HG03439 (cell line): ENCODE measurements at regions not wholly inside any gene's neighbourhood (a gene's known extent, or its start where the extent isn't known, plus 50 kb on each side); places are given as distances from the start of the nearest gene placed in this dataset.

Experiments
- ATAC-seq: cut with Tn5 transposase; IDR thresholded peaks from one replicate; pipeline ENCODE4 v1.9.1; 2021; ENCODE audit warnings: mild to moderate bottlenecking, moderate library complexity; ENCODE audit not compliant: unreplicated experiment

- ATAC-seq = no peak
Observed at GRCh38 chr3:150306083-150306482, 102.0 kb upstream of the TSC22D2 start.

- ATAC-seq = no peak
Observed at GRCh38 chr3:150303768-150304167, 104.3 kb upstream of the TSC22D2 start.

DNA sequence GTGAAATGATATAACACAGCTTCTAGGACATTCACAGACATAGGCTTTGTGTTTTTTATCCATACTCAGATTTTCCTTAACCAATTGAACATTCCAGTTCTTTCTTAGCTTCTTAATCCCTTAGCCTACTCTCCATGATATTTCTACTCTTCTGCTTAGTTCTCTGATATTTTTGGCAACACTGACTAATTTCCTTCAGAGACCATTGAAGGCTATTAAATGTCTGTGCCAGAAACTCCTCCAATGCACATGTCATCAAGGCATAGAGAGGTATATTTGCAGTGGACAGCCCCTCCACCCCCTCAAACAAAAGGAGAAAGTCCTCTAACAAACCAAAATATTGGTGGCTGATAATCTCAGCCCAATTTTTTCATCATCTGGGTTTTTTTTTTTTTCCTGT, 105.9 kb upstream of the TSC22D2 start:
- no peak for ATAC-seq

- ATAC-seq = no peak
Observed at GRCh38 chr3:150300852-150301517, 107.1 kb upstream of the TSC22D2 start.

DNA sequence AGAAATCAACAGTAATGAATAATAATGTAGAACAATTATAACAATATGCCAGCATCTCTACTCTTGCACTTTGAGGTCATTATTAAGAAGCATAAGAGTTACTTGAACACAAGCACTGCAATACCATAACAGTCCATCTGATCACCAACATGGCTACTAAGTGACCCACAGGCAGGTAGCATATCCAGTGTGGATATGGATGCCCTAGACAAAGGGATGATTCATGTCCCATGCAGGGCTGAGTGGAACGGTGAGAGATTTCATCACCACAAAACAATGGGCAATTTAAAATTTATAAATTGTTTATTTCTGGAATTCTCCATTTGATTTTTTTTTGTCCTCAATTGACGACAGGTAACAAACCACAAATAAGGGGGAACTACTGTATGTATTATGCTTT, 107.7 kb upstream of the TSC22D2 start:
- no peak for ATAC-seq

- no peak for ATAC-seq
Observed at GRCh38 chr3:150299201-150299600, 108.9 kb upstream of the TSC22D2 start.

DNA sequence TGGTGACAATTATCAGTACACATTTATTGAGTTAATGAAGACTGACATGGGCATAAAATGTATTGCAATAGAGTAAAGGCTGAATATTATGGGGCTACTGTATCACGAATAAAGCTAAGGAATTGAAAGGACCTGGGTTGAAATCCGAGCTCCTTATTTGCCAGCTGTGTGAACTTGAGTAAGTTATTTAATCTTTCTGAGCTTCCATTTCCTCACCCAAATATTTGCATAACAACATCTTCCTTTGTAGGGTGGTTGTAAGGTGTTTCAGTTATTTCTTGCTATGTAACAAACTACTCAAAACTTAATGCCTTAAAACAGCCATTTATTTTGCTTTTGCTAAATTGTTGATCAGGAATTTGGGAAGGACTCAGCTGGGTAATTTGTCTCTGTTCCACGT, 111.1 kb upstream of the TSC22D2 start:
- no peak for ATAC-seq

DNA sequence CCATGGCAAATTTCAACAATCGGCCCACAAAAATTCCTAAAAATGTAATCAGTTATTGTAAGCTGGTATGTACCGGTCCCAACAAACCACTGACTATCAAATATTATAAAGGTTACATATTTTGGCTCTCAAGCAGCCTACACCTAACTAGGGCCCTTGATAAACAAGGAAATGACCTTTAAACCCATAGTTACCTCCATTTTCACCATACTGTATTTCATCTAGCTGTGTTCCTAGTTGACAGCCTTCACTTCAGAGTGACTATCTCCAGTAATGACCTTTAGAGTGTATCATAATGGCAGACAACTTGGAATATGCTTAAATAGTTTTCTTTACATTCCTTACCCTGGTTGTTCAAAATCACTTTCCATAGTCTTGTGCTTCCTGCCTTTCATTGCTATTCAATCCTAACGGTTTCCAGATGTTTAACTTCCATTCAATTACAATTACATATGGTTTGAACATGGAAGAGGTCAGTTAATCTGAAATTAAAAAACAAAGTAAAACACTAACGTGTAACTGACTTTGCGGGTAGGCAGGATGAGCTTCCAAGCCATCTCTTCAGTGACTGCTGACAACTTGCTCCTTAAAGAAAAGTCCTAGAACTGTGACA, 111.9 kb upstream of the TSC22D2 start:
- no peak for ATAC-seq

- no peak for ATAC-seq
Observed at GRCh38 chr3:150293401-150294001, 114.6 kb upstream of the TSC22D2 start.

- no peak for ATAC-seq
Observed at GRCh38 chr3:150292891-150293290, 115.2 kb upstream of the TSC22D2 start.

GRCh38 chr3:150291515-150291914, 116.6 kb upstream of the TSC22D2 start:
- ATAC-seq = no peak

GRCh38 chr3:150286390-150287147, 121.5 kb upstream of the TSC22D2 start:
- peak; percentile 77 for ATAC-seq

DNA sequence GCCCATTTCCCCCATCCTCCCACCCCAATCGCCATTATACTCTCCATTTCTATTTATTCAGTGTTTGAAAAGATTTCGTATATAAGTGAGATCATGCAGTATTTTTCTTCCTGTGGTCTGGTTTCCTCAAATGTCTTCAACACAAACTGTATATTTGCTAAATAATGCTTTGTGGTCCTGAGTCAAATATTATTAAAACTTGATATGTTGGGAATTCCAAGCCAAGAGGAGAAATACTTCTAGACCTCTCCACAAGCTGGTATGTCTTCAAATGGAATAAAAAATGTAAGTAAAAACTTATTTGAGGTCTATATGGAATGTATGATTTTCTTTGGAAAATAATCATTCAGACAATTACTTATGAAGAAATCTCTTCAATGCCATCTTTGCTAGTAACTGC, 122.5 kb upstream of the TSC22D2 start:
- ATAC-seq = no peak

DNA sequence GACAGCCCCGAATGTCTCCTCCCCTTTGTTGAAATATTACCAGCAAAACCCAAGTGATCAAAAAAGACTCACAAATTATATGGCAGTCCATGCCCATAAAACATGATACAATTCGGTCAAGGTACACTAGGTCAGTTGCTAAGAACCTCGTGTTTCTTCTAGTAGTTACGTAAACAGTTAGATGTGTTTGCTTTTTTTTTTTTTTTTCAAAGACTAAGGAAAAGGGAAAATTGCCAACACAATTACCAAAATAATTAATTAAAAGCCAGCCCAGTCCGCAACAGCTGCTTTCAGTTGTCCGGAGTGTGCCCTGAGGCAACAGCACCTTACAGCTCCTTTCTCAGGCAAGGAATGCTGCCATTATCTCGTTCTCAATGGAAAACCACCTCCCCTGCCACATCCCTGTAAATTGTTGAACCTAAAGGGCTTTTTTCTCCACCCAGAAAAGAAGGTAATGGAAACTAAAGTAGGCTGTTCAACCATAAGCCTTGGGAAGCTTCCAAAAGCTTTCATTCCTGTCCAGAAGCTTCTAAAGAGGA, 129.2 kb upstream of the TSC22D2 start:
- ATAC-seq = no peak

DNA sequence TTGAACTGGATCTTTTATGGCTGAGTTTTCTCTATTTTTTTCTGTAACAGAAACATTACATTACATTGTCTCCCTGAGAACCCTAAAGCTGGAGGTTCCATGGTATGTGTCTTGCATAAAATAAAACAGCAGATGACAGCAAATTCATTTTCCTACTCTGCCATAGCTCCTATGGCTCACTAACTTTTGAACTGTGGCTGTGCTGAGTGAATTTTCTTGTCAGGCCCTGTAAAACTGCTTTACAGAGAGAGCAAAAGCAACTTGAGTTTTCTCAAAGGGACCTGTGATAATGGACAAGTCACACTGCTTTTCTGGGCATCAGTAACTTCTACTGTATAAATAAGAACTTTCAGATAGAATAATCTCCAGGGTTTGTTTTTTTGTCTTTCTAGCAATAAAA, 129.9 kb upstream of the TSC22D2 start:
- no peak for ATAC-seq

DNA sequence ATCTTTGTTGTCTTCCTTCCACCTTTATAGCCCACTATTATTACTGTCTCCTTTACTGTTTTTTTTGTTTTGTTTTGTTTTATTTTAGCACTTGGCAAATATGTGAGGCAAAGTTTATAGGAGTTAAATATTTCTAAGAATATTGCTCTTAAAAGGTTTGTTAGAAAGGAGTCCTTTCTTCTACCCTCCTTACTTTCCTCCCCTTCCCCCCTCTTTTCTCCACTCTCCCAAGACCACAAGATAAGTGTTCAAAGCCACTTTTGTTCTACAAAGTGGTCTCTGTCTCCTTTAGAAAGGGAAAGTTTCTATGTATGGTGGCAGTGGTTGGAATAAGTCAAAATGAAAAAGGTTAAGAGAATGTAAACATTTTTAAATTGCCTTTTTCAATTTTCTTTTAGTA, 130.7 kb upstream of the TSC22D2 start:
- ATAC-seq = no peak

DNA sequence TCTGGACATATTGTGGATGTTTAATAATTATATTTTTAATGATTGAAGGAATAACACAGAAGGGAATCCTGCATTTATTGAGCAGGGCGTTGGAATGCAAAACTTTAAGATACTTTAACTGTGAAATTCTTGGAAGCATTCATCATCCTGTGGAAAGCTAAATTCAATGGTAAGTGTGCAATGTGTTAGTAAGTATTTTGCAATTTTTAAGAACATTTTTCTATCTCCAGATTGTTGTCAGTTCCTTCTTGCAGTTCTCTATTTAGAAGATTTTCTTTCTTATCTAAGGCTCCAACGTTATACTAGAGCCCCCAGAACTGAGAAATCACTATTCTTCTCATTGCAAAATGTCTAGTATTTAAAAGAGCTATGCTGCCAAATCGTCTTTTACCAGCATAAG, 132.2 kb upstream of the TSC22D2 start:
- no peak for ATAC-seq

DNA sequence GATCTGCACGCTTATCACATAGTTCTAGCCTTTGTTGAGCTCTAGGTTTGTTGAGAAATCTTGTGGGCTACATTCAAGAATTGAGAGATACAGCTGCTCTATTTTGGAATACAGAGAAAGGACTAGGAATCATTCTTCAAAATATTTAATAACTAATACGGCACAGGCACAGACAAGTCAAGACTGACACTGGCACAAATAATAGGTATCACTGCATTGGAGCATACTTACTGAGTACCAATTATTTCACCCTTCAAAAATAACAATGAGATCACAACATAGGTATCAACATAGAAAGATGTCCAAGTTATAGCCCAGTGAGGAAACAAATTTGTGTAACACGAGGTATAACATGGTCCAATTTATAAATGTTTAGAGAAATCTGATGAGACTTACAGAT, 133.7 kb upstream of the TSC22D2 start:
- ATAC-seq = no peak

- ATAC-seq = no peak
Observed at GRCh38 chr3:150273396-150273795, 134.7 kb upstream of the TSC22D2 start.

DNA sequence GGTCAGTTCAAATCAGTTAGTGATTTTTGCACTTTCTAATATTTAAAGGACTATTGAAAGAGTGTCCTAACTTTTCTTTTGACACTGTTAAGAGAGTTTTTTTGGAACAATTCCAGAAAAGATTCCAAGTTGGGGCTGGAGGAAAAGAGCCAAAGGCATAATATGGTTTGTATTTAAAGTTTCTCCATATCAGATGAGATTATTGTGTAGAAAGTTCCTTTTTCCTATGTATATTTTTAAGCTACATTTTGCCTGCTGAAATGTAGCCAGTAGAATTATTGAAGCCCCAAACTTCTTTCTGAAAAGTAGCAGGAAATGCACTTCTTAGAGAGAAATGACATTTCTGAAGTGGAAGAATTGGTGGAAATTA, 136.5 kb upstream of the TSC22D2 start:
- ATAC-seq = no peak

DNA sequence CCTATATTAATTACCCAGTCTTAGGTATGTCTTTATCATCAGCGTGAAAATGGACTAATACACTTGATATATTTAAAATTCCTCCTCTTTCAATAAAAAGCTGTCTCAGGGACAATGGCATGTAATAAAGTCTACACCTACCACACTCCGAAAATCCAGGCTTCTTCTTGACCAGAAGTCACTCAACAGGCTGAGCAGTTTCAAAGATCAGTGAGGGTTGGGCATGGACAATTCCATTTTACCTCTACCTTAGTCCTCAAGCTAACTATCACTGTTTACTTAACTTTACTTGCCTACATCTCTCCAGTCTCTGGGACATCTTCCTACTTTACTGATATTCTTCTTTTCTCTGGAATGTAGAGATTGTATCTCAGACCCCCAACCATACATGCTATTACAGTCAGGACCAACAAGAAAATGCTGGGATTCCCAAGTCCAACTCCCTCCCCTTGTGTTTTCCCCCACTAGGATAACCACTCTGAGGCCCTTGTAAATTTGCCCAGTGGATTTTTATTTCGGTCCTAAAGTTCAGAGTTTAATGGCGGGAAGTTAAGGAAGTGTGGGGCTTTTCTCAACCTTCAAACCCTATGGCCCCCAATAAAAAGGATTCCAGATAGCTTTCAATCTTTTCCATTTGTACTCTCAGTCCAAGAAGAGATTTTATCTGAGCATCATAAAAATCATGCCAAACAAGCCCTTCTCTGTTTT, 137.1 kb upstream of the TSC22D2 start:
- ATAC-seq = no peak
